GM12878 (cell line): ENCODE measurements at regions not wholly inside any gene's neighbourhood (a gene's known extent, or its start where the extent isn't known, plus 50 kb on each side); places are given as distances from the start of the nearest gene placed in this dataset.

Source experiments
- ATAC-seq: fragments of 200-7000 bp; cut with Tn5 transposase; 3 replicates; pipeline ENCODE4 v1.9.1; 2020; ENCODE audit warnings: mild to moderate bottlenecking, moderate library complexity
- BruUV-seq: library from RNA; stranded (reverse); fragments of 400-500 nt; replicated peaks from 2 replicates; lab custom pipeline; 2021; lab: Mats Ljungman, UMichigan
- CTCF ChIA-PET: fragments of 300-600 bp; sonication (Branson Sonifier 250); formaldehyde crosslinking; extraction: SDS; loops from one replicate; lab custom pipeline; 2021; ENCODE audit warnings: inconsistent platforms; lab: Yijun Ruan, JAX
- POLR2A ChIA-PET: fragments of 350-600 bp; formaldehyde crosslinking; extraction: SDS; loops from one replicate; lab custom pipeline; 2021; ENCODE audit warnings: inconsistent platforms; lab: Charles Lee
- RAD21 ChIA-PET: fragments of 300-600 bp; sonication (Branson Sonifier 250); formaldehyde crosslinking; loops from one replicate; lab custom pipeline; 2023; ENCODE audit warnings: antibody characterized with exemption; ENCODE audit not compliant: unreplicated experiment; lab: Charles Lee
- SMC1A ChIA-PET: fragments of 300-600 bp; sonication (Branson Sonifier 250); formaldehyde crosslinking; loops from one replicate; lab custom pipeline; 2023; ENCODE audit not compliant: unreplicated experiment, uncharacterized antibody; lab: Charles Lee
- DNase-seq: peaks from one replicate; pipeline ENCODE4 v3.0.0-alpha.2; 2011; ENCODE audit warnings: low read depth, low spot score
- FAIRE-seq: peaks from 3 replicates; lab custom pipeline; 2011; peaks lifted over from hg19 to GRCh38; lab: Jason Lieb, UNC
- H2AFZ ChIP-seq: 2 replicates; pipeline ENCODE4 v1.6.0; 2011; ENCODE audit warnings: low read depth, low read length, control low read depth; ENCODE audit not compliant: control insufficient read depth
- H3K27ac ChIP-seq: 2 replicates; pipeline ENCODE4 v1.5.1; 2011; ENCODE audit warnings: control low read depth; ENCODE audit not compliant: control insufficient read depth, insufficient read depth
- H3K27me3 ChIP-seq, 2 experiments: replicated peaks in 1 of 2; 2 replicates each; pipeline versions ENCODE4 v1.6.0 to v1.6.1; 2011; ENCODE audit warnings: low read length in 1 of 2; ENCODE audit not compliant: control insufficient read depth in 2 of 2, insufficient read depth in 2 of 2
- H3K36me3 ChIP-seq, 2 experiments: 2 replicates each; pipeline ENCODE4 v1.5.1; 2011; ENCODE audit warnings: low read length in 1 of 2; ENCODE audit not compliant: control insufficient read depth in 2 of 2, insufficient read depth in 2 of 2
- H3K4me1 ChIP-seq: 2 replicates; pipeline ENCODE4 v1.6.1; 2011; ENCODE audit warnings: mild to moderate bottlenecking, low read length, moderate library complexity, mixed read lengths; ENCODE audit not compliant: control insufficient read depth, insufficient read depth
- H3K4me2 ChIP-seq: 2 replicates; pipeline ENCODE4 v1.6.0; 2011; ENCODE audit warnings: control low read depth; ENCODE audit not compliant: control insufficient read depth, insufficient read depth
- H3K4me3 ChIP-seq: fragments of 200-600 bp; sonication (generic); 2 replicates; pipeline ENCODE4 v1.5.1; 2016
- H3K79me2 ChIP-seq: 2 replicates; pipeline ENCODE4 v1.6.0; 2011; ENCODE audit warnings: low read length; ENCODE audit not compliant: control insufficient read depth, insufficient read depth
- H3K9ac ChIP-seq: 2 replicates; pipeline ENCODE4 v1.8.0; 2011; ENCODE audit warnings: low read length, control low read depth, mixed read lengths; ENCODE audit not compliant: control insufficient read depth, insufficient read depth
- H3K9me3 ChIP-seq: replicated peaks from 3 replicates; pipeline ENCODE4 v1.5.1; 2011; ENCODE audit warnings: mild to moderate bottlenecking, low read length; ENCODE audit not compliant: control insufficient read depth, insufficient read depth
- H4K20me1 ChIP-seq: 2 replicates; pipeline ENCODE4 v1.6.0; 2011; ENCODE audit not compliant: control insufficient read depth, insufficient read depth
- BMI1 ChIP-seq: fragments of 450-650 bp; IDR thresholded peaks from 2 replicates; pipeline ENCODE4 v1.6.1; 2016; ENCODE audit warnings: mild to moderate bottlenecking, moderate library complexity, borderline replicate concordance
- CBFB ChIP-seq: IDR thresholded peaks from 2 replicates; pipeline ENCODE4 v1.6.1; 2016; ENCODE audit warnings: antibody characterized with exemption, low read depth
- CBX5 ChIP-seq: sonication (generic); IDR thresholded peaks from 2 replicates; pipeline ENCODE4 v1.6.1; 2016; ENCODE audit warnings: low read depth, moderate library complexity, mild to moderate bottlenecking, inconsistent platforms
- CHD1 ChIP-seq: IDR thresholded peaks from 2 replicates; pipeline ENCODE4 v1.6.1; 2012; ENCODE audit warnings: low read depth, low read length, improper control_type of control experiment
- DPF2 ChIP-seq: fragments of 450-650 bp; IDR thresholded peaks from 2 replicates; pipeline ENCODE4 v1.6.1; 2017; ENCODE audit warnings: mild to moderate bottlenecking
- EP300 ChIP-seq, 2 experiments: fragments of 150-350 bp in 1 of 2; IDR thresholded peaks; 2 replicates each; pipeline ENCODE4 v1.6.1; 2011 to 2012; ENCODE audit warnings: low read depth in 2 of 2, low read length in 2 of 2, borderline replicate concordance in 1 of 2, improper control_type of control experiment in 1 of 2, inconsistent platforms in 1 of 2; ENCODE audit not compliant: control insufficient read depth in 1 of 2
- FOS ChIP-seq: IDR thresholded peaks from 3 replicates; pipeline ENCODE4 v1.6.1; 2011; ENCODE audit warnings: borderline replicate concordance; ENCODE audit not compliant: insufficient read length; ENCODE audit errors: extremely low read depth
- GATAD2B ChIP-seq: fragments of 450-650 bp; conservative IDR thresholded peaks from 2 replicates; pipeline ENCODE4 v1.6.1; 2017; ENCODE audit warnings: low read depth, mild to moderate bottlenecking, moderate library complexity
- LARP7 ChIP-seq: fragments of 450-650 bp; IDR thresholded peaks from 2 replicates; pipeline ENCODE4 v1.6.1; 2017; ENCODE audit warnings: mild to moderate bottlenecking
- NFIC ChIP-seq: IDR thresholded peaks from 2 replicates; pipeline ENCODE4 v1.6.1; 2012; ENCODE audit warnings: low read depth, mild to moderate bottlenecking, inconsistent platforms, low read length, moderate library complexity
- PAX5 ChIP-seq: IDR thresholded peaks from 2 replicates; pipeline ENCODE4 v1.6.1; 2011; ENCODE audit warnings: low read depth, low read length, borderline replicate concordance
- RELA ChIP-seq: fragments of 450-650 bp; IDR thresholded peaks from 2 replicates; pipeline ENCODE4 v1.8.0; 2014; ENCODE audit warnings: borderline replicate concordance; ENCODE audit not compliant: partially characterized antibody
- SP1 ChIP-seq: IDR thresholded peaks from one replicate; pipeline ENCODE4 v1.6.1; 2011; ENCODE audit warnings: low read depth, low read length
- SPI1 ChIP-seq: IDR thresholded peaks from 2 replicates; pipeline ENCODE4 v1.6.1; 2011; ENCODE audit warnings: low read depth, mild to moderate bottlenecking, low read length, moderate library complexity, borderline replicate concordance; ENCODE audit not compliant: insufficient read depth
- WGBS: methylation state at CpG from one replicate; pipeline ENCODE4 v1.1.6; 2016; ENCODE audit warnings: low lambda C conversion rate; ENCODE audit not compliant: insufficient replicate concordance, insufficient coverage; ENCODE audit errors: missing lambda C conversion rate; 5-methylcytosine and 5-hydroxymethylcytosine counted together
- in situ Hi-C: fragments of 300-500 bp; cut with MboI; formaldehyde crosslinking; loops from 9 replicates; pipeline ENCODE4 v1.14.3; 2018; ENCODE audit warnings: mixed read lengths
- intact Hi-C: fragments of 100-400 bp; cut with micrococcal nuclease; formaldehyde crosslinking; loops from one replicate; pipeline ENCODE4 v1.14.2; 2022; ENCODE audit not compliant: unreplicated experiment
- TF ChIP-seq, protein P1 (sequence below): fragments of 450-650 bp; IDR thresholded peaks from 2 replicates; pipeline ENCODE4 v1.6.1; 2017; ENCODE audit warnings: low read depth, mild to moderate bottlenecking, moderate library complexity

GRCh38 chr3:80097674-80098073, 329.9 kb upstream of the ROBO1 start:
- H3K9ac ChIP-seq = no peak overlapping the region
- intact Hi-C loops = no loop called here
- no peaks in the 10 kb centered on the region for H3K27me3 ChIP-seq
- H3K4me2 ChIP-seq = no peak overlapping the region
- H3K9me3 ChIP-seq = no peaks in the 10 kb centered on the region
- ATAC-seq (no peak), FAIRE-seq (no peak), DNase-seq (no peak)
- CTCF ChIA-PET = no interaction called here
- RAD21 ChIA-PET = no interaction called here
- 0% methylated on average over 2 of the region's 2 CpGs for WGBS
- in situ Hi-C loops = no loop called here
- no TSS peak for BruUV-seq
- no peaks in the 10 kb centered on the region for H3K36me3 ChIP-seq
- no peaks in the 10 kb centered on the region for H4K20me1 ChIP-seq
- no peak overlapping the region for H3K4me3 ChIP-seq
- TF ChIP-seq SPI1 (no peak), NFIC (no peak), BMI1 (no peak), EP300 (IDR thresholded peaks at IDR 0.05; ENCODE audit: borderline replicate concordance in 1 of 2, control insufficient read depth in 1 of 2, low read depth in 2 of 2, low read length in 2 of 2) (no peak), DPF2 (no peak), SP1 (no peak), LARP7 (no peak), GATAD2B (no peak), FOS (no peak), PAX5 (no peak), CHD1 (no peak), CBX5 (no peak), CBFB (no peak), RELA (no peak)
- TF ChIP-seq, protein P1, sequence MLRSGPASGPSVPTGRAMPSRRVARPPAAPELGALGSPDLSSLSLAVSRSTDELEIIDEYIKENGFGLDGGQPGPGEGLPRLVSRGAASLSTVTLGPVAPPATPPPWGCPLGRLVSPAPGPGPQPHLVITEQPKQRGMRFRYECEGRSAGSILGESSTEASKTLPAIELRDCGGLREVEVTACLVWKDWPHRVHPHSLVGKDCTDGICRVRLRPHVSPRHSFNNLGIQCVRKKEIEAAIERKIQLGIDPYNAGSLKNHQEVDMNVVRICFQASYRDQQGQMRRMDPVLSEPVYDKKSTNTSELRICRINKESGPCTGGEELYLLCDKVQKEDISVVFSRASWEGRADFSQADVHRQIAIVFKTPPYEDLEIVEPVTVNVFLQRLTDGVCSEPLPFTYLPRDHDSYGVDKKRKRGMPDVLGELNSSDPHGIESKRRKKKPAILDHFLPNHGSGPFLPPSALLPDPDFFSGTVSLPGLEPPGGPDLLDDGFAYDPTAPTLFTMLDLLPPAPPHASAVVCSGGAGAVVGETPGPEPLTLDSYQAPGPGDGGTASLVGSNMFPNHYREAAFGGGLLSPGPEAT = no peak
- POLR2A ChIA-PET = interaction anchor here (0.6 kb wide), 1 partner anchor 10 kb away, joined by 3 read pairs; no protein-coding TSS in a partner anchor
- no peak overlapping the region for H2AFZ ChIP-seq
- H3K4me1 ChIP-seq = no peaks in the 10 kb centered on the region
- SMC1A ChIA-PET = interaction anchor here (0.6 kb wide), 2 partner anchors 12 to 1823 kb away, joined by 3 read pairs; no protein-coding TSS in a partner anchor
- H3K27ac ChIP-seq = no peak overlapping the region
- no peaks in the 10 kb centered on the region for H3K79me2 ChIP-seq
